Memory B cell (primary cell): ENCODE measurements at regions not wholly inside any gene's neighbourhood (a gene's known extent, or its start where the extent isn't known, plus 50 kb on each side); places are given as distances from the start of the nearest gene placed in this dataset.
A peak's percentile ranks its signal among the peaks of the same experiment; 100 is the strongest.
"Not testable (repeated sequence)": the region's sequence is repeated elsewhere in the genome, so short reads cannot be mapped to it uniquely, and the experiment has no call there.

Experiments used
- ATAC-seq: fragments of 150-1000 bp; cut with Tn5 transposase; 2 replicates; pipeline ENCODE4 v1.10.0; 2021; ENCODE audit warnings: low read depth, mild to moderate bottlenecking, moderate library complexity
- DNase-seq, 2 donors: peaks; one replicate each; pipeline ENCODE4 v3.0.0; 2022; ENCODE audit warnings: low spot score in 2 of 2
- H3K27ac Mint-ChIP-seq: one replicate; pipeline ENCODE4 v1.8.0; 2022; ENCODE audit warnings: mild to moderate bottlenecking, moderate library complexity, mixed read lengths
- H3K27me3 Mint-ChIP-seq: one replicate; pipeline ENCODE4 v1.8.0; 2022; ENCODE audit warnings: mixed read lengths
- H3K36me3 Mint-ChIP-seq: one replicate; pipeline ENCODE4 v1.8.0; 2022; ENCODE audit warnings: mild to moderate bottlenecking, mixed read lengths
- H3K4me1 Mint-ChIP-seq: one replicate; pipeline ENCODE4 v1.8.0; 2022; ENCODE audit warnings: mixed read lengths
- H3K4me3 Mint-ChIP-seq: one replicate; pipeline ENCODE4 v1.8.0; 2022; ENCODE audit warnings: mild to moderate bottlenecking, moderate library complexity, mixed read lengths
- H3K9me3 Mint-ChIP-seq: one replicate; pipeline ENCODE4 v1.8.0; 2022; ENCODE audit warnings: mixed read lengths

DNA sequence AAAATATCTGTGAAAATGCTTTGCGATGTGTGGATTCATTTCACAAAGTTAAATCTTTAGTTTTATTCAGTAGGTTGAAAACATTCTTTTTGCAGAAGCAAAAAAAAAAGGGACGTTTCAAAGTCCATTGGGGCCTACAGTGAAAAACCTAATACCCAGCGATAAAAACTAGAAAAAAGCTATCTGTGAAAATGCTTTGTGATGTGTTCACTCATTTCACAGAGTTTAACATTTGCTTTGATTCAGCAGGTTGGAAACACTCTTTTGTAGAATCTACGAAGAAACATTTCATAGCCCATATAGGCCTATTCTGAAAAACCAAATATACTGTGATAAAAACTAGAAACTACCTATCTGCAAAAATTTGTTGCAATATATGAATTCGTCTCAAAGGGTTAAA, 113.6 kb upstream of the WSB1 start:
- H3K4me1 Mint-ChIP-seq: peaks cover 7% of the 10 kb centered on the region
- no peak overlapping the region for H3K27ac Mint-ChIP-seq
- ATAC-seq (no peak), DNase-seq (no peak)
- no peaks in the 10 kb centered on the region for H3K36me3 Mint-ChIP-seq
- no peaks in the 10 kb centered on the region for H3K9me3 Mint-ChIP-seq
- no peaks in the 10 kb centered on the region for H3K27me3 Mint-ChIP-seq
- H3K4me3 Mint-ChIP-seq: no peak overlapping the region

- peak; percentile 64 for ATAC-seq
- not testable (repeated sequence) for H3K27me3 Mint-ChIP-seq, H3K9me3 Mint-ChIP-seq, H3K4me1 Mint-ChIP-seq, H3K4me3 Mint-ChIP-seq, H3K36me3 Mint-ChIP-seq
- DNase-seq: peak; percentile 14 to 29
- H3K27ac Mint-ChIP-seq: peak overlapping the region; percentile 75
Measured at GRCh38 chr17:27181379-27181925, 112.5 kb upstream of the WSB1 start.

DNA sequence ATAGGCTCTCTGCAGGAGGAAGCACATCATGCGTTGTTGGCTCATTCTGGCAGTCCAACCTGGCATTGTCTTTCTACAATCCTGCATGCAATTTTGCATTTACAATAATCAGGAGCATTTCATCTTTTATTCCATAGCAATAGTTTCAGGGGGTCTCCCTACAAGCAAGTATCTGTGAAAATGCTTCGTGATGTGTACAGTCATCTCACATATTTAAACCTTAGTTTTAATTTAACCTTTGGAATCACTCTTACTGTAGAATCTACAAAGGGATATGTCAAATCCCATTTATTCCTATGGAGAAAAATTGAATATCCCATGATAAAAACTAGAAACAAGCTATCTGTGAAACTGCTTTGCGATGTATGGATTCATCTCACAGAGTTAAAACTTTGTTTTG, 112.0 kb upstream of the WSB1 start:
- H3K36me3 Mint-ChIP-seq: no peaks in the 10 kb centered on the region
- no peak for DNase-seq
- H3K27ac Mint-ChIP-seq: peak overlapping the region; percentile 75
- no peak overlapping the region for H3K4me3 Mint-ChIP-seq
- no peaks in the 10 kb centered on the region for H3K27me3 Mint-ChIP-seq
- H3K9me3 Mint-ChIP-seq: no peaks in the 10 kb centered on the region
- no peak for ATAC-seq
- H3K4me1 Mint-ChIP-seq: peaks cover 7% of the 10 kb centered on the region

DNA sequence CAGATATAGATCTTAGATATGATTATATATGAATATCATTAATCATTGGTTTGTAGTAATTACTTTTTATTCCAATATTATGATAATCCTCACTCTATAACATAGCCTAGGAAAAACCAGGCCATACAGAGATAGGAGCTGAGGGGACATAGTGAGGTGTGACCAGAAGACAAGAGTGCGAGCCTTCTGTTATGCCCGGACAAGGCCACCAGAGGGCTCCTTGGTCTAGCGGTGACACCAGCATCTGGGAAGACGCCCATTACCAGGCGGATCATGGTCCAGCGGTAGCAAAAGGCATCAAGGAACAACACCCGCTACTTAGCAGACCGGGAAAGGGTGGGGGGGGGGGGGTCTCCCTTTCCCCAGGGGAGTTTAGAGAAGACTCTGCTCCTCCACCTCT, 96.4 kb upstream of the WSB1 start:
- H3K36me3 Mint-ChIP-seq, H3K4me1 Mint-ChIP-seq, H3K27me3 Mint-ChIP-seq, H3K27ac Mint-ChIP-seq, H3K4me3 Mint-ChIP-seq, ATAC-seq, H3K9me3 Mint-ChIP-seq: not testable (repeated sequence)
- peak; percentile 49 to 51 for DNase-seq

GRCh38 chr17:27199948-27200347, 94.0 kb upstream of the WSB1 start:
- Mint-ChIP-seq H3K4me3 (no peak overlapping the region), H3K27me3 (no peaks in the 10 kb centered on the region), H3K9me3 (no peaks in the 10 kb centered on the region), H3K4me1 (peaks cover 2% of the 10 kb centered on the region), H3K27ac (peak overlapping the region; percentile 4), H3K36me3 (no peaks in the 10 kb centered on the region)
- no peak for ATAC-seq
- no peak for DNase-seq

DNA sequence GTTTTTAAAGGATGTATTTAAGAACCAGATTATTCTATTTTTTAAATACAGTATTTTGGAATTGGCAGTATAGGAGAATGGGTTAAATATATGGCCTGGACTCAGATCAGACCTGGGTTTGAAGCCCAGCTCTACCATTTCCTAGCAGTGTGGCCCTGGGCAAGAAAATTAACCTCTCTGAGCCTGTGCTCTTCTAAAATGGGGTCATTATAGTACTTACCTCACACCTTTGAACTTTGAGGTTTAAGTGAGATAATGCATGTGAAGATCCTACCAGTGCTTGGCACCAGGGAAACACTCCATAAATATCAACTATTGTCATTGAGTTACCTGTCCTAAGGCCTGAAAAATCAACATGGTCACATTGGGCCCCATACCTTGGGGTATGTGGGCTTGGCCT, 93.4 kb upstream of the WSB1 start:
- peaks cover 2% of the 10 kb centered on the region for H3K4me1 Mint-ChIP-seq
- no peaks in the 10 kb centered on the region for H3K9me3 Mint-ChIP-seq
- H3K27ac Mint-ChIP-seq: no peak overlapping the region
- DNase-seq: no peak
- H3K36me3 Mint-ChIP-seq: no peaks in the 10 kb centered on the region
- no peak overlapping the region for H3K4me3 Mint-ChIP-seq
- no peaks in the 10 kb centered on the region for H3K27me3 Mint-ChIP-seq
- no peak for ATAC-seq

GRCh38 chr17:27203241-27203640, 90.7 kb upstream of the WSB1 start:
- H3K4me3 Mint-ChIP-seq: no peak overlapping the region
- no peaks in the 10 kb centered on the region for H3K36me3 Mint-ChIP-seq
- DNase-seq (no peak), ATAC-seq (no peak)
- H3K27ac Mint-ChIP-seq: no peak overlapping the region
- H3K27me3 Mint-ChIP-seq: no peaks in the 10 kb centered on the region
- no peaks in the 10 kb centered on the region for H3K4me1 Mint-ChIP-seq
- no peaks in the 10 kb centered on the region for H3K9me3 Mint-ChIP-seq

- Mint-ChIP-seq H3K4me1 (no peaks in the 10 kb centered on the region), H3K9me3 (no peaks in the 10 kb centered on the region), H3K27ac (no peak overlapping the region), H3K4me3 (no peak overlapping the region), H3K27me3 (no peaks in the 10 kb centered on the region), H3K36me3 (no peaks in the 10 kb centered on the region)
- DNase-seq (no peak), ATAC-seq (peak; percentile 70)
Measured at GRCh38 chr17:27206447-27206846, 87.5 kb upstream of the WSB1 start.

DNA sequence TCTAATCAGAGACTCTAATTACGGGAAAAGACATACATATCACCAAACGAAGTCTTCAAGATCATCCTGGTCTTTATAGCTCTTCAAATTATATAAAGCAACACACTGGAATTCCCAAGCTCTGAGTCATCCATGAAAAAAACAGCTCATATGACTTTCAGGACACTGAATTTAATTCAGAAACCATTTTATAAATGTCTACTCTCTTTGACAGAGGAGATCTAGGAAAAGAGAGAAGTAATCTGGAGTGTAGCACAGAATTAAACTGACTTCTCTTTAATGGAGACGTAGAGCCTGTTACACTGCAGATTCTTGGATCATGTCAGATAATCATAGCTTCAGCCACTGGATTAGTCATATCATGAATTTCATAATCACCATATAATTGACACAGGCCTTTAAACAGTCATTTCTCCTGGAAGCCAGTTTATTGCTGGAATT, 86.8 kb upstream of the WSB1 start:
- Mint-ChIP-seq H3K9me3 (no peaks in the 10 kb centered on the region), H3K27me3 (no peaks in the 10 kb centered on the region), H3K36me3 (no peaks in the 10 kb centered on the region), H3K4me1 (no peaks in the 10 kb centered on the region), H3K27ac (no peak overlapping the region), H3K4me3 (no peak overlapping the region)
- DNase-seq: no peak
- ATAC-seq: no peak

DNA sequence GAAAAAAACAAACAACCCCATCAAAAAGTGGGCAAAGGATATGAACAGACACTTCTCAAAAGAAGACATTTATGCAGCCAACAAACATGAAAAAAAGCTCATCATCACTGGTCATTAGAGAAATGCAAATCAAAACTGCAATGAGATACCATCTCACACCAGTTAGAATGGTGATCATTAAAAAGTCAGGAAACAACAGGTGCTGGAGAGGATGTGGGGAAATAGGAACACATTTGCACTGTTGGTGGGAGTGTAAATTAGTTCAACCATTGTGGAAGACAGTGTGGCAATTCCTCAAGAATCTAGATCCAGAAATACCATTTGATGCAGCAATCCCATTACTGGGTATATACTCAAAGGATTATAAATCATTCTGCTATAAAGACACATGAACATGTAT, 85.5 kb upstream of the WSB1 start:
- not testable (repeated sequence) for H3K4me3 Mint-ChIP-seq, H3K9me3 Mint-ChIP-seq, H3K4me1 Mint-ChIP-seq, DNase-seq, H3K27ac Mint-ChIP-seq, H3K27me3 Mint-ChIP-seq, H3K36me3 Mint-ChIP-seq, ATAC-seq

DNA sequence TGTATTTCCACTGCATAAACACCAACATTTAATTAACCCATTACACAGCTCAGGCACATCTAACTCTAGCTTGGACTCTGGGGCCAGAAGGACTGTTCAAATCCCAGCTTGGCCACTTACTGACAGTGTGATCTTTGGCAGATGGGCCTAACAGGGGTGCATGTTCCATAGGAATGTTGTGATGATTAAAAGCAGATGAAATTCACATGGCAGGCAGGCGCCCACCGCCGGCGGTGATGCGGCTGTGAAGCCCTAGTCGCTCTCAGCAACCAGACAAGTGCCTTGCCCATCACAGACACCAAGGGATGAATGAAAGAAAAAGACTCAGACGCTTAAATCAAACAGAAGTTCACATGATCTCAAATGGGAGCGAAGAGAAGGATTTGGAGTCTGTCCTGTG, 84.6 kb upstream of the WSB1 start:
- no peak overlapping the region for H3K4me3 Mint-ChIP-seq
- H3K4me1 Mint-ChIP-seq: peaks cover 2% of the 10 kb centered on the region
- H3K27ac Mint-ChIP-seq: no peak overlapping the region
- DNase-seq (no peak), ATAC-seq (no peak)
- no peaks in the 10 kb centered on the region for H3K27me3 Mint-ChIP-seq
- peaks cover 7% of the 10 kb centered on the region for H3K9me3 Mint-ChIP-seq
- peaks cover 1% of the 10 kb centered on the region for H3K36me3 Mint-ChIP-seq

DNA sequence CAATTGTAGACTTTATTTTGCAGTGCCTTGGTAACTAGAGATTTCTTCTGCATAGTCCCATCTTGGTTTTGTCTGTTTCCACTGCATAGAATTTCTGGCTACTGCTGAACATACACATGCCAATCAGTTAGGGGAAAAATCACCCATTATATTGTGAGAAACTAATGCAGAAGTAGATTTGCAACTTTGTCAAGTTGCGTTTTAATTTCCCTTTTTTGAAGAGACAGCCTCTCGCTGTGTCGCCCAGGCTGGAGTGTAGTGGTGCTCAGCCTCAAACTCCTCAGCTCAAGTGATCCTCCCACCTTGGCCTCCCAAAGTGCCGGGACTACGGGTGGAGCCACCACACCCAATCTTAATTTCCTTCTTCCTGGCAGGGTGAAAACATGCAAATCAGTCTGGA, 83.1 kb upstream of the WSB1 start:
- not testable (repeated sequence) for DNase-seq, H3K4me1 Mint-ChIP-seq, H3K36me3 Mint-ChIP-seq, H3K27me3 Mint-ChIP-seq, H3K9me3 Mint-ChIP-seq, H3K4me3 Mint-ChIP-seq
- peak; percentile 71 for ATAC-seq
- peak overlapping the region; percentile 17 for H3K27ac Mint-ChIP-seq

DNA sequence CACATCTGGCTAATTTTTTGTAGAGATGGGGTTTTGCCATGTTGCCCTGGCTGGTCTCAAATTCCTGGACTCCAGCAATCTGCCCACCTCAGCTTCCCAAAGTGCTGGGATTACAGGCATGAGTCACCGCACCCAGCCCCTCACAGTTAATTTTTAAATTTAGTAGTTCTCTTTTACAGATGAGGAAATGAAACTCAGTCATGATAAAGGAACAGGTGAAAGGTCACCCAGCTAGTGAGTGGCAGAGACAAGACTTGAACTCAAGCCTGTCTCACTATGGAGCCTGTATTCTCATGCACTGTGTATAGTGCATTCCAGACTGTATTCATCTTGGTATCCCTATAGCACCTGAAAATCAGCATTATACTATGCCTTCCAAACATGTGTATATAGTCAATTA, 77.1 kb upstream of the WSB1 start:
- ATAC-seq: peak; percentile 43

GRCh38 chr17:27217631-27218030, 76.3 kb upstream of the WSB1 start:
- peaks cover 4% of the 10 kb centered on the region for H3K36me3 Mint-ChIP-seq
- peaks cover 34% of the 10 kb centered on the region for H3K4me1 Mint-ChIP-seq
- peak overlapping the region; percentile 99 for H3K27ac Mint-ChIP-seq
- peak; percentile 54 to 81 for DNase-seq
- H3K4me3 Mint-ChIP-seq: peak overlapping the region; percentile 71
- ATAC-seq: peak; percentile 89
- H3K9me3 Mint-ChIP-seq: peaks cover 10% of the 10 kb centered on the region
- no peaks in the 10 kb centered on the region for H3K27me3 Mint-ChIP-seq

More for the DNA sequence above, 77.1 kb upstream of the WSB1 start:
- DNase-seq: peak in 1 of 2 donors; percentile 44
- Mint-ChIP-seq H3K9me3 (peaks cover 10% of the 10 kb centered on the region), H3K4me3 (no peak overlapping the region), H3K4me1 (peaks cover 34% of the 10 kb centered on the region), H3K27ac (peak overlapping the region; percentile 99), H3K27me3 (no peaks in the 10 kb centered on the region), H3K36me3 (peaks cover 4% of the 10 kb centered on the region)

DNA sequence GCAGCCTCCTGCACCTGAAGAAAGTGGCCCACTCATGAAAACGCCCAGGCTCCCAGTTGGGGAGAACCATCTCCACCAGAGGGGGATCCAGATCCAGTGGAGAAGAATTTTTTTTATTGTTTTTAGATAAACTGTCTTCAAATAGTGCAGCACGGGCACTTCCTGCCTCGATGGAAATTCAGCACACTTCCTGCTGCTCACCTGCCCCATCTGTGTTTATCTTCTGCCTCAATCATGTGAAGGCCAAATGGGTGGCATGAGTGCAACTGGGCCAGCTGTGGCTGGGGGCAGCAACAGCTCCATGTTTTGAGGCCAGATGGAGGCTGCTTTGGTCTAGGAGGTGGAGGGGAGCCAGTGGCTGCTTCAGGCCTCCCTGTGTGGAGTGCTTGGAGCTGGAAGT, 75.9 kb upstream of the WSB1 start:
- ATAC-seq (no peak), DNase-seq (no peak)
- Mint-ChIP-seq H3K9me3 (peaks cover 10% of the 10 kb centered on the region), H3K4me1 (peaks cover 34% of the 10 kb centered on the region), H3K27me3 (no peaks in the 10 kb centered on the region), H3K36me3 (peaks cover 4% of the 10 kb centered on the region), H3K4me3 (peak overlapping the region; percentile 71), H3K27ac (peak overlapping the region; percentile 99)
